ENCODE measurements at regions not wholly inside any gene's neighbourhood (a gene's known extent, or its start where the extent isn't known, plus 50 kb on each side); places are given as distances from the start of the nearest gene placed in this dataset.
"Not testable (repeated sequence)": the region's sequence is repeated elsewhere in the genome, so short reads cannot be mapped to it uniquely, and the experiment has no call there.

- H3K27me3 ChIP-seq (ENCODE audit: control insufficient read depth in 1 of 2, insufficient read depth in 2 of 2, low read length in 2 of 2); H3K4me3 ChIP-seq (ENCODE audit: low read depth in 1 of 2, low read length in 2 of 2); H3K27ac ChIP-seq (ENCODE audit: low read depth in 2 of 2, low read length in 1 of 2); H3K36me3 ChIP-seq (ENCODE audit: control insufficient read depth in 2 of 2, insufficient read depth in 2 of 2, low read length in 1 of 2); H3K4me1 ChIP-seq (ENCODE audit: control insufficient read depth in 2 of 2, insufficient read depth in 2 of 2, low read length in 1 of 2); H3K9me3 ChIP-seq (ENCODE audit: control insufficient read depth in 2 of 2, insufficient read depth in 1 of 2, low read depth in 1 of 2, low read length in 1 of 2): not testable (repeated sequence)
- WGBS, 2 donors = 83 to 90% methylated on average over 4 of the region's 4 CpGs
These were observed 470.0 kb upstream of the DIAPH2 start for GRCh38 chrX:96214681-96215080.

GRCh38 chrX:96224279-96224678, 460.4 kb upstream of the DIAPH2 start:
- H3K4me1 ChIP-seq (ENCODE audit: control insufficient read depth in 2 of 2, insufficient read depth in 2 of 2, low read length in 1 of 2) = no peaks in the 10 kb centered on the region
- no peaks in the 10 kb centered on the region for H3K36me3 ChIP-seq (ENCODE audit: control insufficient read depth in 2 of 2, insufficient read depth in 2 of 2, low read length in 1 of 2)
- no peaks in the 10 kb centered on the region for H3K9me3 ChIP-seq (ENCODE audit: control insufficient read depth in 2 of 2, insufficient read depth in 1 of 2, low read depth in 1 of 2, low read length in 1 of 2)
- 38 to 57% methylated on average over 3 of the region's 3 CpGs for WGBS, 2 donors
- no peak overlapping the region for H3K27ac ChIP-seq (ENCODE audit: low read depth in 2 of 2, low read length in 1 of 2)
- H3K27me3 ChIP-seq (ENCODE audit: control insufficient read depth in 1 of 2, insufficient read depth in 2 of 2, low read length in 2 of 2) = no peaks in the 10 kb centered on the region
- H3K4me3 ChIP-seq (ENCODE audit: low read depth in 1 of 2, low read length in 2 of 2) = no peak overlapping the region

- no peak overlapping the region for H3K4me3 ChIP-seq (ENCODE audit: low read depth in 1 of 2, low read length in 2 of 2)
- no peaks in the 10 kb centered on the region for H3K4me1 ChIP-seq (ENCODE audit: control insufficient read depth in 2 of 2, insufficient read depth in 2 of 2, low read length in 1 of 2)
- H3K9me3 ChIP-seq (ENCODE audit: control insufficient read depth in 2 of 2, insufficient read depth in 1 of 2, low read depth in 1 of 2, low read length in 1 of 2) = no peaks in the 10 kb centered on the region
- 28 to 44% methylated on average over 3 of the region's 3 CpGs for WGBS, 2 donors
- no peak overlapping the region for H3K27ac ChIP-seq (ENCODE audit: low read depth in 2 of 2, low read length in 1 of 2)
- H3K36me3 ChIP-seq (ENCODE audit: control insufficient read depth in 2 of 2, insufficient read depth in 2 of 2, low read length in 1 of 2) = no peaks in the 10 kb centered on the region
- no peaks in the 10 kb centered on the region for H3K27me3 ChIP-seq (ENCODE audit: control insufficient read depth in 1 of 2, insufficient read depth in 2 of 2, low read length in 2 of 2)
These were observed 439.7 kb upstream of the DIAPH2 start for GRCh38 chrX:96244955-96245354.

- Histone ChIP-seq H3K4me3 (ENCODE audit: low read depth in 1 of 2, low read length in 2 of 2) (no peak overlapping the region), H3K27ac (ENCODE audit: low read depth in 2 of 2, low read length in 1 of 2) (no peak overlapping the region)
These were observed 438.2 kb upstream of the DIAPH2 start for GRCh38 chrX:96246436-96246835.

More at GRCh38 chrX:96246436-96246835, 438.2 kb upstream of the DIAPH2 start:
- no peaks in the 10 kb centered on the region for H3K9me3 ChIP-seq (ENCODE audit: control insufficient read depth in 2 of 2, insufficient read depth in 1 of 2, low read depth in 1 of 2, low read length in 1 of 2)
- no peaks in the 10 kb centered on the region for H3K36me3 ChIP-seq (ENCODE audit: control insufficient read depth in 2 of 2, insufficient read depth in 2 of 2, low read length in 1 of 2)
- no peaks in the 10 kb centered on the region for H3K4me1 ChIP-seq (ENCODE audit: control insufficient read depth in 2 of 2, insufficient read depth in 2 of 2, low read length in 1 of 2)
- no peaks in the 10 kb centered on the region for H3K27me3 ChIP-seq (ENCODE audit: control insufficient read depth in 1 of 2, insufficient read depth in 2 of 2, low read length in 2 of 2)

Data from esophagus (tissue), 2 donors.